ENCODE measurements at regions not wholly inside any gene's neighbourhood (a gene's known extent, or its start where the extent isn't known, plus 50 kb on each side); places are given as distances from the start of the nearest gene placed in this dataset.

DNA sequence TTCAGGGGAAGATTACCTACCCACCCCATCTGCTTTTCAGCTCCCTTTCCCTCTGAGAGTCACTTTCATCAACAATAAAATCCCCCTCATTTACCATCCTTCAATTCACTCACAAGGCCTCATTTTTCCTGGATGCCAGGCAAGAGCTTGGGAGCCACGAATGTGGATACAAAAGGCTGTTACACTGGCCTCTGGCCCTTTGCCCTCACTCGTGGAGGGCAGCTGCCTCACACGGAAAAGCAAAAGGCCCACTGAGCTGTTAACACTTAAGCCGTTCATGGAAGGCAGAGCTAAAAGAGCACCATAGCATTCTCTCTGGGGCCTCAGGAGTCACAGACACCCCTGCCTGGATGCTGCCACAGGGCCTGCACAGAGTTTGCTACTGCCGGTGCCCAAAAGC lies 102.4 kb upstream of the TUSC7 start:
- DNase-seq (ENCODE audit: low spot score) (no peak), ATAC-seq (no peak), FAIRE-seq (no peak)
- intact Hi-C loops (cut with micrococcal nuclease; ENCODE audit: unreplicated experiment) (no loop called here), in situ Hi-C loops (cut with HindIII; ENCODE audit: extremely low pct_ligation_motif_present, low pct_unique_long_range_greater_than_20kb) (no loop called here)
- Histone ChIP-seq H3K4me3 (replicated peaks in 1 of 3; ENCODE audit: insufficient read depth in 1 of 3, low read depth in 2 of 3, low read length in 3 of 3) (no peak overlapping the region), H4K20me1 (ENCODE audit: insufficient read depth, low read length) (no peaks in the 10 kb centered on the region), H3K27ac (ENCODE audit: extremely low read length, insufficient read depth, low read length) (no peak overlapping the region), H3K79me2 (ENCODE audit: insufficient read depth, low read length) (no peaks in the 10 kb centered on the region), H3K9me3 (ENCODE audit: low read length) (no peaks in the 10 kb centered on the region), H2AFZ (ENCODE audit: low read length) (no peak overlapping the region), H3K27me3 (ENCODE audit: control insufficient read depth in 1 of 2, insufficient read depth in 2 of 2, low read length in 2 of 2) (no peaks in the 10 kb centered on the region), H3K4me1 (ENCODE audit: insufficient read depth, low read length) (no peaks in the 10 kb centered on the region), H3K9ac (ENCODE audit: insufficient read depth, low read depth, low read length) (no peak overlapping the region), H3K4me2 (ENCODE audit: low read depth, low read length) (no peak overlapping the region), H3K36me3 (replicated peaks in 1 of 2; ENCODE audit: control insufficient read depth in 1 of 2, insufficient read depth in 2 of 2, low read length in 2 of 2) (no peaks in the 10 kb centered on the region)
- ChIA-PET CTCF (ENCODE audit: low intra/inter-chr PET ratio, low total read pairs) (no interaction called here), POLR2A (no interaction called here)
- WGBS (ENCODE audit: low lambda C conversion rate): 3% methylated on average over 4 of the region's 5 CpGs
- BruUV-seq (replicated peaks): no TSS peak
- TF ChIP-seq GTF2F1 (IDR thresholded peaks at IDR 0.05; ENCODE audit: low read length) (no peak), RBFOX2 (IDR thresholded peaks at IDR 0.05; ENCODE audit: low read depth, low read length) (no peak), BHLHE40 (IDR thresholded peaks at IDR 0.05; ENCODE audit: low read length) (no peak), ADNP (CRISPR knock-in tag; IDR thresholded peaks at IDR 0.05) (no peak)

GRCh38 chr3:116610124-116610523 lies 99.5 kb upstream of the TUSC7 start:
- intact Hi-C loops (cut with micrococcal nuclease; ENCODE audit: unreplicated experiment) (no loop called here), in situ Hi-C loops (cut with HindIII; ENCODE audit: extremely low pct_ligation_motif_present, low pct_unique_long_range_greater_than_20kb) (no loop called here)
- FAIRE-seq: no peak
- Histone ChIP-seq H3K4me1 (ENCODE audit: insufficient read depth, low read length) (no peaks in the 10 kb centered on the region), H3K27ac (ENCODE audit: extremely low read length, insufficient read depth, low read length) (no peak overlapping the region), H3K27me3 (ENCODE audit: control insufficient read depth in 1 of 2, insufficient read depth in 2 of 2, low read length in 2 of 2) (no peaks in the 10 kb centered on the region), H3K9me3 (ENCODE audit: low read length) (no peaks in the 10 kb centered on the region), H3K4me2 (ENCODE audit: low read depth, low read length) (no peak overlapping the region), H3K4me3 (replicated peaks in 1 of 3; ENCODE audit: insufficient read depth in 1 of 3, low read depth in 2 of 3, low read length in 3 of 3) (no peak overlapping the region), H4K20me1 (ENCODE audit: insufficient read depth, low read length) (no peaks in the 10 kb centered on the region), H3K9ac (ENCODE audit: insufficient read depth, low read depth, low read length) (no peak overlapping the region), H3K36me3 (replicated peaks in 1 of 2; ENCODE audit: control insufficient read depth in 1 of 2, insufficient read depth in 2 of 2, low read length in 2 of 2) (no peaks in the 10 kb centered on the region), H2AFZ (ENCODE audit: low read length) (no peak overlapping the region), H3K79me2 (ENCODE audit: insufficient read depth, low read length) (no peaks in the 10 kb centered on the region)
- POLR2A ChIA-PET: no interaction called here
- CTCF ChIA-PET (ENCODE audit: low intra/inter-chr PET ratio, low total read pairs): no interaction called here
- no peak for DNase-seq (ENCODE audit: low spot score)
- BruUV-seq (replicated peaks): no TSS peak
- no peak for ATAC-seq
- 5% methylated on average over 3 of the region's 3 CpGs for WGBS (ENCODE audit: low lambda C conversion rate)
- TF ChIP-seq ZNF260 (CRISPR knock-in tag; IDR thresholded peaks at IDR 0.05; ENCODE audit: borderline replicate concordance, low read depth) (no peak), USF2 (IDR thresholded peaks at IDR 0.05; ENCODE audit: low read depth, low read length) (peak; percentile 23; the same call in 1 of the 2 replicates), USF2 (CRISPR knock-in tag; IDR thresholded peaks at IDR 0.05; ENCODE audit: borderline replicate concordance) (no peak), ZNF749 (CRISPR knock-in tag; IDR thresholded peaks at IDR 0.05; ENCODE audit: borderline replicate concordance) (no peak), ELK4 (CRISPR knock-in tag; IDR thresholded peaks at IDR 0.05; ENCODE audit: borderline replicate concordance) (no peak), HNRNPLL (IDR thresholded peaks at IDR 0.05; ENCODE audit: low read depth, low read length, poor library complexity, severe bottlenecking) (no peak), AFF4 (CRISPR knock-in tag; IDR thresholded peaks at IDR 0.05) (no peak), ZFYVE20 (CRISPR knock-in tag; IDR thresholded peaks at IDR 0.05; ENCODE audit: borderline replicate concordance, low read depth) (no peak)
